GM18508 (cell line): ENCODE measurements at regions not wholly inside any gene's neighbourhood (a gene's known extent, or its start where the extent isn't known, plus 50 kb on each side); places are given as distances from the start of the nearest gene placed in this dataset.
"Not testable (repeated sequence)": the region's sequence is repeated elsewhere in the genome, so short reads cannot be mapped to it uniquely, and the experiment has no call there.

Experiments used
- ATAC-seq: cut with Tn5 transposase; IDR thresholded peaks from one replicate; pipeline ENCODE4 v1.9.1; 2021; ENCODE audit warnings: moderate number of reproducible peaks; ENCODE audit not compliant: insufficient read depth, unreplicated experiment

DNA sequence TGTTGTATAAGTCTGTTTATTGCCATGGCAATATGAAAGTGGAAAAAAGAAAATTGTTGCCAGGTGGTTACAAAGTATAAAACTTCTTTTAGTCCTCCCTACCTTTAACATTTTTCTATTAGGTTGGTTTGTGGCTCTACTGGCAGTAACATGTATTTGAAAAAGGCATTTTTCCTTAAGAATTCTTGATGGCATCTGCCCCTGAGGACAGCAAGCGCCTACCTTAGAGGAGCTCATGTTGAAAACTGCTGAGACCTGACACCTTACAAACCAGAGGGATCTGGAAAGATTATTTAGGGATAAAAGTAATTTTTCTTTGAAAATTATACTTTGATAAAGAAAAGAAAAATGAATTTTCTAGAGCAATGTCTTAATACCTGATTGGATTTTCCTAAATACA is 208.1 kb downstream of the CAVIN4 start:
- ATAC-seq, result no peak

DNA sequence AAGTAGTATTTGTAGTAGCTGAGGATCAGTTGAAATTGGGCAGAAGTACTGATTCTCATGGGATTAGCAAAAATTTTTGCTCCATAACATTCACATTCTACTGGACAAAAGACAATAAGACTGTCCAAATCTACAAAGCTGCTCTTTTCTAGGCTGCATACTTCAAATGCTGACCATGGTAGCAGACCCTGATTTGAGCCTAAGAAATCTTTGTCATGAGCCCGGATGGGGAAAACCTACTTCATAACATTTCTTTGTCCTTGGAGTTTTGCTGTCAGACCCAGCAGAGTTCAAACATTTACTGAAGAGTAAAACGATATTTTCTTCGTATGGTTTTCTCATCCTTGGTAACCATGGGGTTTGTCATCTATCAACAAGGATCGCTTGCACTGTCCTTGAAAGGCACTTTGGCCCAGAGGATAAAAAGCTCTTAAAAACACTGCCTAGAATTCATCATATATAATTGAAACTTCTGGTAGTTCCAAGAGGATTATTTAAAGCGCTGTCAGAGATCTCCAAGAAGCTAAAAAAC is 216.9 kb downstream of the CAVIN4 start:
- ATAC-seq, result no peak

DNA sequence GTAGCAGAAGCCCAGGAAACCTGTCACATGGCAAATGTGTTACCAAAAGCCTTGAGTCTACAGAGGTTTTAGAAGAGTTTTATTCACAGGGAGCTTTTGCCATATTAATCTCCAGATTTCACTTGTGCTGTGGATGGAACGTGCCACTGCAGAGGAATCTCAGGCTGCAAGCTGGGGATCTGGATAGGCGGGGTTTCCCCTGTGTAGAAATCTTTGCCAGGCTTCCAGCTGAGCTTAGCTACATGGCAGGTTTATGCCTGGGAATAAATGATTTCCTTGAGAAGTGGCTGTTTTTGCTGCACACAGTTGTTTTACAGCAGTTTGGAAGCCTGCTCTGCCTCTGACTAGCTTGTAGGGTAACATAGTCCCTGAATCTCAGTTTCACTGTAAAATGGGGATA is 224.6 kb upstream of the PLPPR1 start:
- no peak for ATAC-seq

DNA sequence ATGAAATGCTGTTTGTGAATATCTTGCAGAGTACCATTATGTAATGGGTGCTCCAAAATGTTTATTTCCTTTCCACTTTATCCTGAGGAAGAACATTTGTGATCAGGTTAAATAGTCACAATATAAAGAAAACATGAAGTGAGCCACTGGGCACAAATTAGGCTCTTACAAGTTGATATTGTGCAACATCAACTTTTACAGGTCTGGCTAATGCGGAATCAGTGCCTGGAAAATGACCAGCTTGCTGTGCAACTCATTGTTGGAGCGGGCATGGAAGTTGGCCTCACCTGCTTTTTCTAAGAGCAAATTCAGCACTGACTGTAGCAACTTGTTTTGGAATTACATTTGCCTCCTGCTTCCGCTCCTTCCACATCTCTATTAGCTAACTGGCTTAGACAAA is 216.9 kb upstream of the PLPPR1 start:
- ATAC-seq, result no peak

DNA sequence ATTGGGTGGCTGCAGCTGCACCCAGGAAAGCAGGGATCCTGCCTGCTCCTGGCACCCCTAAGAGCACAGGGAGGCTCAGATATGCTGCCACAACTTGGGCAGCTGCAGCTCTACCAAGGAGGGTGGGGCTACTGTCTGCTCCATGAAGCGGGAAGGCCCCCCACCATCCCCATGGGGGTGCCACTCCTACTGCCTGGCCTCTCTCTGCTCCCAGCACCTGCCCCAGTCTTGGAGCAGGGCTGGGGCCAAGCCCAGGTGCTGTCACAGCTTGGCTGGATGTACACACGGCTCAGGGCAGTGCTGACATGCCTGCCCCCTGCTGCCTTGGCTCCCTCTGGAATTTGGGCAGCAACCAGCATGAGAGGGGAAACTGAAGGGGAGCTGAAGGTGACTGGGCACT is 214.7 kb upstream of the PLPPR1 start:
- ATAC-seq, result no peak

DNA sequence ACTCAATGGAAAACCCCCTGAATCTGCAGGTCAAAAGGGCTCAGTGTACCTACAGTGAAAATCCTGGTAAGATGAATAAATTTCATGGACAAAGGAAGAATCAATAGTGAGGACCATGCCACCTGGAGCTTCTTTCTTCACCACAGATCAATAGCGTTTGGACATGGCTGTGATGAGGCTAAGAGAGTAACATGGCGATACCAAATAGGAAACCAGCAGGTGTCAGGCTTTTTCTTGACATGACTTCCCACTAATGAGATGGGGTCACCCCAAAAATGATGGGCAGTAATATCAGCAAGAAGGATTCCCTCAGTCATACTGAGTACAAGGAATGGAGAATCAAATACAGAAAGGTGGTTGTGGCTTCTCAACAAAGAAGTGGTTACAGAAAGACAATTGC is 208.5 kb upstream of the PLPPR1 start:
- no peak for ATAC-seq

DNA sequence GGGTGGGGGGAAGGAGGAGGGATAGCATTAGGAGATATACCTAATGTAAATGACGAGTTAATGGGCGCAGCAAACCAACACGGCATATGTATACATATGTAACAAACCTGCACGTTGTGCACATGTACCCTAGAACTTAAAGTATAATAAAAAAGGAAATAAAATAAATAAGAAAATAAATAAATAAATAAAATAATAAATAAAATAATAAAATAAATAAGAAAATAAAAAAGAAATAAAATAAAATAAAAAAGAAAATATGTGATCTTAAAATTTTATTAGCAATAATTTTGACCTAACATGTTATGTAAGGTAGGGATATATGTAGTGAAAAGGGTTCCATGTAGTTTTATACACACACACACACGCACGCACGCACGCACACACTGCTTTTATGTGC is 195.5 kb upstream of the PLPPR1 start:
- not testable (repeated sequence) for ATAC-seq

DNA sequence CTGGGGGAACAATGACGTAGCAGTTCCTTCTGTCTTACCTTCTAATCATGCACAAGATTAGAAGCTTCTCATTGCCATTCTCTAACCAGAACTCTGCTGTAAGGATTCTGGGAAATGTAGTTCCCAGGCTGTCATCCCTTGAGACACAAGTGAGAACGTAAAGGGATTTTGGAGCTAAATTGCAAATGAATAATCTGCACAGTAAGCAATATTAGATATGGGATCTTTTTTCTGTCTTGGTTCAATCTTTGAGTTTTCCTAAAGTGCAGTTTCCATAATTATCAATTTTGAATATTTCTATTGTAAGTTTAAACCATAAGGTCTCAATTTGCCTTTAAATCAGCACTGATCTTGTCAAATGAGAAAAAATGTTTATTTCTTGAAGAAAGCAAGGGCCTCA is 189.7 kb upstream of the PLPPR1 start:
- no peak for ATAC-seq

DNA sequence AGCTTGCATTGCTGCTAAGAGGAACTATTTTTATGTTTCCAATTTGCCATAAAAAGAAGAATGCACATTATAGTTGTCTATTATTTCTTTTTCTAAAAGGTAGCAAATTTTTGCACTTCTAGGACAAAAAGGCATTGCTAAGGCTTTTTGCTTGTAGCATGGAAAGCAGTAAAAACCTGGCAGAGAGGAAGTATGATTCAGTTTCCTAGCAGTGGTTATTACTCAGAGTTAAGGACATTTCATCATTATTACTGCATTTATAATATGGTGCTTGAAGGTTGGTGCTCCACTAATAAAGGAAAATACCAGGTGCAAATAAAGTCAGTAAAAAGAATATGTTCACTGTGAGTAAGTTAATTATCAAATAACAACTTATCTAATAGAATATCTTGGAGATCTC is 179.8 kb upstream of the PLPPR1 start:
- no peak for ATAC-seq

DNA sequence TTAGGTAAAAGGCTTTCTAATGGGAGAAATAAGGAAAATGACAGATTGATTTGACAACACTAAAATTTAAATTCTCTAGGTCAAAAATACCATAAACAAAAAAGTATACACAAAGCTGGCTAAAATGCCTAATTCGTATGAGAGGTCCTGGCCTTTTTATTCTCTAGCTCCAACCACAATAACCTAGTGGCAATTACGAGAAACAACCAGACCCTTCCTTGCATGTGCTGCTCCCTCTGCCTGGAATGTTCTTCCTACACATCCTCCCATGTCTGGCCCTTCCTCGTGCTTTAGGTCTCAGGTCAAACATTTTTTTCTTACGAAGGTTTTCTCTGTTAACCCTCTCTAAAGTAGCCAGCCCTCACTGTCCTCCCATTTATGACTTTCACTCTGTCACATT is 176.4 kb upstream of the PLPPR1 start:
- ATAC-seq, result no peak

DNA sequence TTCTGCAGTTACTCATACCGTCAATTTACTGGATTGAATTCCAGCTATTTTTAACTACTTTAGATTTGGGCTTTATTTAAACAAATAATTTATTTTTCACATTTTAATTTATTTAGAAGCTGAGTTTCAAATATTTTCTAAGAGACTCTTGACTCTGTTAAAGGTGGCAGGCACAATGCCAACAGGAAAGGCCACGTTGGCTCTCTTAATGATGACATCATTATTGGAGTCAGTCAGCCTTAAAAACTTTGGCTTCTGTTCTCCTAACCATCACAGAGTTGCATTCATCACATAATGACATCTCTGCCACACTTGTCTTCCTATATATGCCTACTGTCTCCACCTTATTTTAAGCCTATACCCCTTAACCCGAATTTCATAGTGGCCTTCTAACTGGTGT is 172.3 kb upstream of the PLPPR1 start:
- ATAC-seq, result no peak

DNA sequence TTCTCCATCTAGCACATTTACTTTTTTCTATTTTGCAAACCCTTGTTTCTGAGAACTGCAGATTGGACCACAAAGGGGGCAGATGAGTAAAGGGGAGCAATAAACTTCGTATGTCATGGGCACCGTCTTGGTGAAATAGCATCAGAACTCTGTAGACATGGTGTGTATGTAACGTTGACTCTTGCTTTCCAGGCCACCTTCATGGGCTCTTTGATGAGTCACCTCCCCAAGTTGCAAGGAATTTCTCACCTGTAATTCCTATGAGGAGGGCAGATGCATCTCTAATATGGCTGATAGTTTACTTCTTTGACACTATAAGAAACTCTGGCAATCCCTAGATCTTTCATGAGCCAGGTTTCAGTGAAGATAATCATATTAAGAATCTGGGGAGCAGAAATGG is 163.4 kb upstream of the PLPPR1 start:
- no peak for ATAC-seq

DNA sequence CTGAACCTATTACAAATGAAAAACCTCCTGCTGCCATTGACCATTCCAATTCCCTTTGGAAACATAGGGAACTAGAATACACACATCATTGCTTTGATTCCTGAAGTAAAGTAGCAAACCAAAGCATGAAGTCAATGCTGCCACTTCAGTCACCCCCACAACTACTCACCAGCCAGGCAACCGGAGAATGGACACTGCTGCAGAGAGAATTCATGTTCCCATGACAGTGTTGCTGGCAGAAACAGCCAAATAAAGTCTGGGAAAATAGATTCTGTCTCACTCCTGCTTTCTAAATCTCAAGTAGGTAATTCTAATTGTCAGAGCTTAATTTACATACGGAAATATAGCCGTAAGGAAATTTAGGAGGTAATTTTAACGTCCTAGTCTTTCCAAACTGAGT is 162.9 kb upstream of the PLPPR1 start:
- ATAC-seq, result no peak

DNA sequence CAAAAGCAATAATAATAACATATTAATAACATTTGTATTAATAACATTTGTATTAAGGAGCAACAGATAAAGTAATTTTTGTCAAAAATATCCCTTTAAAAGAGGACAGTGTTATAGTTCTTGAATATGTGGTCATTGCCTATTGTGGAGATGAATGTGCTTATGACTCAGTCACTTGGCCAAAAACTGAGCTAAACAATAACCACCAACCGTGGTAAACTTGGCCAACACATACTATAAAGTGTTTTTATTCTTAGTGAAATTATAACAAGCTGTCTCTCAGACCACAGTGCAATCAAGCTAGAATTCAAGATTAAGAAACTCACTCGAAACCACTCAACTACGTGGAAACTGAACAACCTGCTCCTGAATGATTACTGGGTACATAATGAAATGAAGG is 159.2 kb upstream of the PLPPR1 start:
- ATAC-seq, result no peak

DNA sequence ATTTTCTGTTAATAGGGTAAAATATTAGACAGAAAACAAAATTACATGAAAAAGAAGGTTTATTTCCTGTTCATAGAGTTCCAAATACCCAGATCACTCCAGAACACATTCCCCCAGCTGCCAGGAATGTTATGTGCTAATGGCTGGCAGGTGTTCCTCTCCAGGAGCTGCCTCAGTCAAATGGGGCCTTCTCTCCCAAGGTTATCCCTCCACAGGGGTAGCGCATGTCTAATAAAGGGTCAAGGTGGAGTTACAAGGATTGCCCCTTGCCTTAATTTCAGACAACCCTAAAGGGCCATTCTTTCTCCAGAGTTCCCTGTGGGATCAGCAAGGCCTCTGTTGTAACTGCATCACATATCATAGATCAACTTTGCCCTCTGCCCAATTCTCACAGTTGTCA is 148.6 kb upstream of the PLPPR1 start:
- no peak for ATAC-seq

DNA sequence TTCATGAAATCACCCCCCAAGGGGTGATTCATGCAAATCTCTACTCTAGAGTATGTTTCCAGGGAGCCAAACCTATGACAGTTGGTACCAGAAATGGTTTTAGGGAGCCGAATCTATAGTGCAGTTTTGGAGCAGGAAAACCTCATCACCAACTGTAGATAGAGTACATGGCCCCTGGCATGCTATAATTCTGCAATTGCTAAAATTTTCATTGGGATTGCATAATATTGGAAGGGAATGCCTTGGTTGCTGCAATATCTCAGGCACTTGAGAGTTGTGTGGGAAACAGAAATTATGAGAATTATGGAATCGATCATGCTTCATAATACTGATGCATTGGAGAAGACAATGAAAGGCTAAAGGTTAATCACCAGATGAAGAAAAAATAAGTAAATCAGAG is 148.2 kb upstream of the PLPPR1 start:
- no peak for ATAC-seq

DNA sequence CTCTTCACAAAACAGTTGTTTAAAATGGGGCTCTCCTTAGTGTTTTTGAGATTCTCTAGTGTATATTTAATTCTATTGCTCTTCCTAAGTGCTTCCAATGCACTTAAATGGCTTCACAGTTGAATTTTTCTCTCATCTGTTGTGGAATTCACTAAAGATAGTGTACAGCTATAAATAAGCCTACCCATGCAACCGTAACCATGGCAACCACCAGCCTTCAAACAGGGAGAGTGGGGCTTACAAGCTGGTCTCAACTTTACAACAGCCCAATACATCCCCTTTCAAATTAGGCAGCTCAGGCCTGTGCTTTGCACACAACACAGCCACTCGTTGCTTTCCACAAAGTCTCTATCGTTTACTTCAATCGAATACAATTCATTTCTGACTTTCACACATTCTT is 144.0 kb upstream of the PLPPR1 start:
- ATAC-seq, result no peak

DNA sequence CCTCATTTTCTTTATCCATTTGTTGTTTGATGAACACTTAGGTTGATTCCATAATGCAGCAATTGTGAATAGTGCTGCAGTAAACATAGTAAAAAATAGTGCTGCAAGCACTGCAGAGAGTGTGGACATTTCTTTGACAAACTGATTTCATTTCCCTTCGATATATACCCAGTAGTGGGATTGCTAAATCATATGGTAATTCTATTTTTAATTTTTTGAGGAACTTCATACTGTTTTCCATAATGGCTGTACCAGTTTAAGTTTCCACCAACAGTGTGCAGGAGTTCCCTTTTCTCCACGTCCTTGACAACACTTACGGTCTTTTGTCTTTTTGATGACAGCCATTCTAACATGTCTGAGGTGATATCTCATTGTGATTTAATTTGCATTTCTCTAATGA is 138.2 kb upstream of the PLPPR1 start:
- ATAC-seq, result no peak

DNA sequence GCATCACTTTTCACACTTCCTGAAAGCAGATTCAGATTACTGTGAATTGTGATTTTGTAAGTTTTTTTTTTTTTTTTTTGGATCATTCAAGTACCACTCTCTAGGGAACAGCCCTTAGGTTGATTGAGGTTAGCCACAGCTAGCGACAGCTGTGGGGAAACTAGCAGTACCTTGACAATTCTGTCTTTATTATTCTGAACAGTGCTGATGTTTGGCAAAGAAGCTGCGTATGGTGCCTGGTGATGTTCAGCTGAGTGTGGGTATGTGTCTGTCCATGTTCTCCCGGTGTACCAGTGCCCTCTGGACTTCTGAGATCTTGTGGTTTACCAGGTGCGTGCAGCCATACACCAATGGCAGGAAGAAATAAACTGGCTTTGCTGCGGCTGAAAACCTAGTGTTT is 117.3 kb upstream of the PLPPR1 start:
- ATAC-seq, result no peak

DNA sequence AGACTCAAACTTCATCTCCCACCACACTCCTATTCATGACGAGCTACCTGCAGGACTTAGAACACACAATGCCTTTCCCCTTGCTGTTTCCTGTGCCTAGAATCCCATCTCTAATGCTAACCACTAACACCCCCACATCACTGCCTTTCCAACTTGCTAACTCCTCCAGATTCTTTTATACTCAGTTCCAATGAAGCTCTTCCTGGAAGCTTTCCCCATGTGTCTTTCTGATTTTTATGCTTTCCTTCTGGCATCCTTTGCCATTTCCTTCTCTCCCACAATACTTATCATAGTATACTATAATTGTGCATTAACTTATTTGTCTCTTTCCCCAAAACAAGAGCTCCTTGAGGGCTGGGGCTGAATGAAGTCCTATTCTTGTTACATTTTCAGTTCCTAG is 115.3 kb upstream of the PLPPR1 start:
- ATAC-seq, result no peak

DNA sequence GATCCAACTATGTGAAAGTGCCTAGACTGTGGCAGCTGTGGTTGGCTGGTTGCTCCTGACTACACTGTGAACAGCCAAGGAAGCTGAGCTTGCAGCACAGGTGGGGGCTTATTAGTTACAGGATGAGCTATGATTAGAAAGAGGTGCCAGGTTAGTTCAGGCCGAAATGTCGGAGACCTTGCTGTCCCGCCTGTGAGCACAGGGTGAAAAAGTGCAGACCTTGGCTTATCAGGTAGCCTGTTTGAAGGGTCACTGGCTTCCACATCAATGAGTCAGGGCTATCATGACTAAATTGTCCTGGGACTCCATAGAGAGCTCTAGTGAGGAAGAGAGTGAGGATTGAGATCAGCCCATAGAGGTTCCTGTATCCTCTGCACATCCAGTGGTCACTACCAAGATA is 114.3 kb upstream of the PLPPR1 start:
- ATAC-seq, result no peak

DNA sequence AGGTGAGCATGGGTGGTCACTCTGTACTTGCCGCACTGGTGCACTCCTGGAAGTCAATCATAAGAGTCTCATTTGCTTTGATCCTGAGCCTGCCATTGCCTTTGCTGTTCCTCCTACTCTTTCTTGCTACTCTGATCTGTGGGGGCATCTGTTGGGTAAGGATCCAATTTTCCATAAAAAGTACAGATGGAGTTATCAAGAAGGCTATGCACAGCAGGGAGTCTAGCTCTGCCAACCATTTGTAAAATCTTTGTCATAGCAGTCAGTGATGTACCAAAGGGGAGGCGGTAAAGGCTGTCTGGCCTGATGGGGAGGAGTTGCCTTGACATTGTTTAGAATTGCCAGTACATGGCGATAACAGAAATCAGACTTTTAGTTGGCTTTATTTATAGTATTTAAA is 109.0 kb upstream of the PLPPR1 start:
- ATAC-seq, result no peak

DNA sequence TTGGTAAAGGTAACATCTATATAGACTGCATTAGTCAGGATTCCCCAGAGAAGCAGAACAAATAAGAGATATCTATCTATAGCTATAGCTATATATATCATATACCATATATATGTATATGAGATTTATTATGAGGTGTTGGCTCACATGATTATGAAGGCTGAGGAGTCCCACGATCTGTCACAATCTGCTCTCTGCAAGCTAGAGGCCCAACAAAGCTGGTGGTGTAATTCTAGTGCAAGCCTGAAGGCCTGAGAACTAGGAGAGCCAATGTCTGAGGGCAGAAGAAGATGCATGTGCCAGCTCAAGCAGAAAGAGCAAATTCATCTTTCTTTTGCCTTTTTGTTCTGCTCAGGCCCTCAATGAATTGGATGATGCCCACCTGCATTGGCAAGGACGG is 102.2 kb upstream of the PLPPR1 start:
- no peak for ATAC-seq
